NCI-H524 (cell line): ENCODE measurements at regions not wholly inside any gene's neighbourhood (a gene's known extent, or its start where the extent isn't known, plus 50 kb on each side); places are given as distances from the start of the nearest gene placed in this dataset.

ENCODE experiments used
- DNase-seq, 2 experiments: peaks; one replicate each; lab custom pipeline; 2025; lab: John Stamatoyannopoulos, UW

DNA sequence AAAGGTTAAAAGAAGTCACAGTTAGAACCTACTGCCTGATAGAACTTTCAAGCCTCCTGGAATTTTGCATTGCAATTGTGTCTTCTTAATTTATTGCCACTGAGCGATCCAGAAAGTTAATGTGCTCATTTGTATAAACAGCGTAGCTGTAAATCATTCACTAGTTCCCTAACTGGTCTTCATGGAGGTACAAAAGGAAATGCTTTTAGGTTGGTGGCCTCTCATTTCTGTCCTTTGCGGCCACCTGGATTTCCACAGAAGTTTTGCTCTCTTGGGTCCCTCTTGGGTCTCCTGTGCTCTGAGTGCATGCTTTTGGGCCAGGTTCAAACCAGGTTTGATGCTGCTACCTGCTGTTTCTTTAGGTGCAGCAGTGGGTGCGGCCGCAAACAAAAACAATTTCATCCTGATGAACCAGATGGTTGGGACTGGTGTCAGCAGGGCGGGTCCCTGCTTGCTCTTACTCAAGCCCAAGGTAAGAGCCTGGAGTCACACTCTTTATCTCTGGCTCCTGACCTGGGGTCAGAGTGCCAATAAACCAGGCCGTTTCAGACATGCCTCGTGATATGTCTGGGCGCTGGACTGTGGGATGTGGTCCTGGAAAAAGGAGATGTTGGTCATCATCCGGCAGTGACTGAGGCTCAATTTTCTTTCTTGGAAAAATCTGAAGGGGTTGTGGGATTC is 270.1 kb downstream of the PTTG2 start:
- DNase-seq: no peak

DNA sequence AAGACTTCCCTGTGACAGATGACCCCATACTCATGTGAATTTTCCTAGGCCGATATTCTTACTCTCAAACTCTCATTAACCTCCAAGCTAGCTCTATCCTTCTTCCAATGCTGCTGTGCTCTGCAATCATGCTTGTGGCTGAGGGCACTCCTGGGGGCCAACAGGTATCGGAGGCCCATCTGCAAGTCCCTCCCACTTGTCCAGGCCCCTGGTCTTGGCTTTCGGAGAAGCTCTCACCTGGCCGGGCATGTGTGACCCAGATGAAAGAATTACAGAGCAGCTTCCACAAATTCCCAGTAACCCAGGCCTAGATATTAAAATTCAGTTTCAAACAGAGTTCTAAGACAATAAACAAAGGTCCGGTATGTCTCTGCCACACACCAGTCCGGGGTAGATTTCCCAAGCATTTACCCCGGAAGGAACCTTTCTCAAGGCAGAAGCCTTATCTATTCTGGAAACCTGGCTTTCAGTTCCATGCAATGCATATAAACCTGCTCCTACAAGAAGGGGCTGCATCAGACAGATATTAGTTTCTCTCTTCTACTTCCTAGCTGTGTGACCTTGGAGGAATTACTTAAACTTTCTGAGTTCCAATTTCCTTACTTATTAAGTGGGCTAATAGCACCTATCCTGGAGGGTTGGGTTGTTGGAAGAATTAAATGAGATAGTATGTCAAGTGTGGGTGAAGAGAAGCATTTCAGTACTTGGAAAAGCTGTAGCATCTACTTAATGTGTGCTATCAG is 270.8 kb downstream of the PTTG2 start:
- DNase-seq: no peak

DNA sequence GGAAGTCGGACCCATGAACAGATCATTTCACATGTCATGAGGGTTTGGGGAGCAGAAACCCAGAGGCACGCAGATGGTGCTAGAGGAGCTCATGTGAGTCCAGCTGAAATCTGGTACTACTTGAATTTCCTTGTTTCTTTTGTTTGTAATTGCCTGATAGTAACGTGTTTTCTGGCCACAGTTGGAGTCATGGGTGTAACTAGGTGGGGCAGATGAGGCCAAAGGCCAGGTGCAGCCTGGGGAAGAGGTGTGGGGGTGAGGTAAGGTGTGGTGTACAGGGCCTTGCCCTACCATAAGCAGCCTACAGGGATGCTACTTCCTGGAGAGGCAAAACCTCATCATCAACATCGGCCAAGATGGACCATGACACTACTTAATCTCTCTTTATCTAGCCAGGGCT is 271.4 kb downstream of the PTTG2 start:
- no peak for DNase-seq

DNA sequence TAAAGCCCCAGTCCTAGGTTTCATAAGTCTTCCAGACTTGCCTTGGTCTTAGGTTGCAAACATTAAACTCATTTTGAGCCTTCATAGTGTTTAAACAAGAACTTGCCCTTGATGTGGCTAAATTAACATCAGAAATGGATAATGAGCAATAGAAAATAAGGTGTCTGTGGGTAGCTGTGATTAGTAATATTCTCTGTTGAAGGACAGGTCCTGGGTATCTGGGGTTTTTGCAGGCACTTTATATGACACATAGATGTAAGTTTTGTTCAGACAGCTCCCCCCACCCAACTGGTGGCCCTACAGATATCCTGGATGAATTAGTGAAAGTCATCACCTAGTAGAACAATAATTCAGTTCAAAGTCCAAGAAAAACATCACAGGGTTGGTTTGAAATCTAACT is 272.5 kb downstream of the PTTG2 start:
- no peak for DNase-seq

DNA sequence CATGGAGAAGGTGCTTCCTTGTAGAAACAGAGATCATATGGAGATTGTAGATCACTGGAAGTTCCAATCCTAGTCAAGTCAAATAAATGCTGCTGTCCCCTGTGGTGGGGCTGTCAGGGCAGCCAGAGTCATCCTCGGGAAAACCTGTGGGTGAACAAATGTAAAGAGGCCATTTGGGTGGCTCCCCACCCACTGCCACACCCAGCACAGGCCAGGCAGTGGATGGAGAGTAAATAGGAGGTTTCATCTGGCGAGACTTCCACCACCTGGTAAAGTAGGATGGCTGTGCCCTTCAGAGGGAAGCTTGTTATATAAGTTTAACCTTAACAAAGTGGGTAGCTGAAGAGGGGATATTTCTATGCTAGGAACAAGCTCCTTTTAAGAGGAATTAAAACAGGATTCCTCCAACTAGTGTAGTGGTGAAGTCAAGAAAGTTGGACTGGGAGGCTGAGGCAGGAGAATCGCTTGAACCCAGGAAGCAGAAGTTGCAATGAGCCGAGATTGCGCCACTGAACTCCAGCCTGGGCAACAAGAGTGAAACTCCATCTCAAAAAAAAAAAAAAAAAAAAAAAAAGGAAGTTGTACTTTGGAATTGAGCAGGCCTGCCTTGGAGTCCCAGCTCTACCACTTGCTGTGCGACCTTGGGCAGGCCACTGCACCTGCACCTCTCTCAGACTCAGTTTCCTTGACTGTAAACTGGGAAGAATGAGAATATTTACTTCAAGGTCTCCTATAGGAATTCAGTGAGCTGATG is 273.7 kb downstream of the PTTG2 start:
- no peak for DNase-seq

DNA sequence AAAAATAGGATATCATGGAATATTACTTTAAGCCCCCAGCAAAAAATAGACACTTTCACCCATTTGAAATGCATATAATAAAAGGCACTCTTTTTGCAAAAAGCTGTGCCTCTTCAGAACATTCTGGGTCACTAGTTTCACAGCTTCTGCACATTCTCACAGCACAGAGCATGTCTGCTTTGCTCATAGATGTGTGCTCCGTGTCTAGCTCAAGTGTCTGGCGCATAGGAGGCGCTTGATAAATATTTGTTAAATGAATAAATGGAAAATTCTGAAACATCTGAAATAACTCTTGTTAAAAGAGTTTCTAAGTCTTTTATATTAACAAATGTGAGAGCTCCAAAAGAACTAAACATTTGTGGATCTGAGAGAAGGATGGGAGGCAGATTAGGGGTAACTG is 275.2 kb downstream of the PTTG2 start:
- DNase-seq: no peak

DNA sequence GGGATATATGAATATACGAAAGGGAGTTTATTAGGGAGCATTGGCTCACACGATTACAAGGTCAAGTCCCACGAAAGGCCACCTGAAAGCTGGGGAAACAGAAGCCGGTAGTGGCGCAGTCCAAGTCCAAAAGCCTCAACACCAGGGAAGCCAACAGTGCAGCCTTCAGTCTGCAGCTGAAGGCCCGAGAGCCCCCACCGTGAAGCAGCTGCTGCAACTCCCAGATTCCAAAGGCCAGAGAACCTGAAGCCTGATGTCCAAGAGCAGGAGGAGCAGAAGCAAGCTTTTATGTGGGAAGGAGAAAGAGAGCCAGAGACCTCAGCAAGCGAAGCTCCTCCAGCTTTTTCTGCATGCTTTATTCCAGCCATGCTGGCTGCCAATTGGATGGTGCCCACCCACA is 275.8 kb downstream of the PTTG2 start:
- no peak for DNase-seq

DNA sequence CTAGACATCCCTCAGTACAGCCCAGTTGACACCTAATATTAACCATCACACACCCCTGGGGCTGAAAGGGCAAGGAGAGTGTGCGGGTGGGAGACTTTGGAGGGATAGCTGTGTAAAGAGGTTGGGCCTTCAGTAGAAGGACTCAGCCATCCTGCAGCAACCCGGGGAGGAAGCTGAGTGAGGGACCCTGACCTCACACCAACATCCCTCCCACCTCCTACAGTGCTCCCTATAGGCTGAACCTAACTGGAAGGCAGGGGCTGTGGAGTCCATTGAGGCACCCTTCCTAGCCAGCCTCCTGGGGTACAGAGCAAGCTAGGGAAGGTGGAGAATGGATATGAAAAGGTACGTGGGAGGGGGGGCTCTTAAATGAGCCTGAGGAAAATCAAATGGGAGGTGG is 276.3 kb downstream of the PTTG2 start:
- no peak for DNase-seq

DNA sequence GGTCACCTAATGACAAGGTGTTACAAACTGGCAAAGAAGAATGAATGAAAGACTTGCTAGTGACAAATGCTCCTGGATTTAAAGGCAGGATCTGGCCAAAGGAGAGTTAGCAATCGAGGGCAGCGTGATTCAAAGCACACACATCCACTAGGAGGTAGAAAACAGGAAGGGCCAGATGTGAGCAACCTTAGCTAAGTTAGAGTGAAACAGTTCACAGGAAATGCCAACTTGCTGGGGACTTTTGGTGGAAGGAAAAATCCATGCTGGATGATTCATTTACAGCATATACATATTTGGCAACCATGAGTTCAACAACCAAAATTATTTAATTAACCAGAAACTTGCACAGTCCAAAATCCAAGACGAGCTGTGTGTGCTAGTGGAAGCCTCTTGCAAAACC is 276.9 kb downstream of the PTTG2 start:
- no peak for DNase-seq

DNA sequence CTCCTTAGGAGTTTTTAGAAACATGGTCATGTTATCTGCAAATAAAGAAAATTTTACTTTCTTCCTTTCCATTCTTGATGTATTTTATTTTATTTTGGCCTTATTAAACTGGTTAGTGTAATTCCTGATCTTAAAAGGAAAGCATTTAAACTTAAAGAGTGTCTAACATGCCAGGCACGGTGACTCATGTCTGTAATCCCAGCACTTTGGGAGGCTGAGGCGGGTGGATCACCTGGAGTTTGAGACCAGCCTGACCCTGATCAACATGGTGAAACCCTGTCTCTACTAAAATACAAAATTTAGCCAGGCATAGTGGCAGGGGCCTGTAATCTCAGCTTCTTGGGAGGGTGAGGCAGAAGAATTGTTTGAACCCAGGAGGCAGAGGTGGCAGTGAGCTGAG is 281.3 kb downstream of the PTTG2 start:
- no peak for DNase-seq

DNA sequence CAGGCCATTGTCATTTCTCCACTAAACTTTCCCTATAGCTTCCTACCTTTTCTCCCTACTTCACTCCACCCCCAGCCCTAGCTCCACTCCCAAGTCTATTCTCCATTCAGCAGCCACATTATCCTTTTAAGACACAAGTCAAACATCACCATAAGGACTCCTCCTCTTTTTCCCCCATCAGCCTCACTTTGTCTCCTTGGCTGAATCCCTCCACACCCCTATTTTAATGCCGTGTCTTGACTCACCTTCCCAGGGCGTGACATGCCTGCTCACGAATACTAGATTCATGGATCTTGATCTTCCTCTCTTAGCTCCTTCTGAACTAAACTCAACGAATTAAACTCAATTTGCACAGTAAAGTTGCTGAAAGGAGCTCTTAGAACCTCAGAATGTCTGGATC is 281.9 kb downstream of the PTTG2 start:
- no peak for DNase-seq

DNA sequence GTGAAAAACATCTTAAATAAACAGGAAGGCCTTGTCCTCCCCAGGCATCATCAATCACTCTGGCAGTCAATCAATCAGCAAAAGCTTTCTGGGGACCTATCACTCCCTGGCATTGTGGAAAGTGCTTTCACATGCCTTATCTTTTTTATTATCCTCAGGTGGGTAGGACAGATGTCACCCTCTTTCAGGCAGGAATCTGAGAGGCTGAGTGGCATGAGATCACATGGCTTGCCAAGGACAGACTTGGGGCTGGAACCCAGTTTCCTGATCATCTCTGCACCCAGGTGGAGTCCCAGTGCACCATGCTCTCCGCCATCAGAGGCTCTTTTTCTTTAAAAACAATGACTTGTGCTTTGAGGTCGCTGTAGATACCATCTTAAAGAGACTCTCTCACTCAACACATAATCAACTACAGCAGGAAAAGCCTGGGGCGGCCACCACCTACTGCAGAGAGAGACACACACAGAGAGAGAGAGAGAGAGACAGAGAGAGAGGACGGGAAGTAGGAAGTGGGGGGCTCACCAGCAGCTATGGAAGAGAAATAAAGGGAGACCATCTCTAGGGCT is 282.7 kb downstream of the PTTG2 start:
- DNase-seq: peak in 1 of 2 experiments; percentile 35

DNA sequence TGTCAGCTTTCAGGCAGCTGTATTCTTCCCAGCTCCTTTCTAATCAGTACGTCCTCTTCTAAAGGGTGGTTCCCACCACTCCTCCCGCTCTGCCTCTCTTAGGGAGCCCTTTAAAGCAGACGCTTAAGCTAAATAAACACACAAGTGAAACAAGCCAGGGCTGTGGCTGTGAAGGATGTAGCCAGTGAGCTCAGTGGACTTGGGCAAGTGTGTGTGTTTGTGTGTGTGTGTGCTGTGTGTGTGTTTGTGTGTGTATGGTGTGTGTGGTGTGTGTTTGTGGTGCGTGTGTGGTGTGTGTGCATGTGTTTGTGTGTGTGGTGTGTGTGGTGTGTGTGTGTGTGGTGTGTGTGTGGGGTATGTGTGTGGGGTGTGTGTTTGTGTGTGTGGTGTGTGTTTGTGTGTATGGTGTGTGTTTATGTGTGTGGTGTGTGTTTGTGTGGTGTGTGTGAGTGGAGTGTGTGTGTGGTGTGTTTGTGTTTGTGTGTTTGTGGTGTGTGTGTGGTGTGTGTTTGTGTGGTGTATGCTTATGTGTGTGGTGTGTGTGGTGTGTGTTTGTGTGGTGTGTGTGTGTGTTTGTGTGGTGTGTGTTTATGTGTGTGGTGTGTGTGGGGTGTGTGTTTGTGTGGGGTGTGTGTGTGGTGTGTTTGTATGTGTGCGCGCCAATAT is 283.3 kb downstream of the PTTG2 start:
- DNase-seq: no peak

DNA sequence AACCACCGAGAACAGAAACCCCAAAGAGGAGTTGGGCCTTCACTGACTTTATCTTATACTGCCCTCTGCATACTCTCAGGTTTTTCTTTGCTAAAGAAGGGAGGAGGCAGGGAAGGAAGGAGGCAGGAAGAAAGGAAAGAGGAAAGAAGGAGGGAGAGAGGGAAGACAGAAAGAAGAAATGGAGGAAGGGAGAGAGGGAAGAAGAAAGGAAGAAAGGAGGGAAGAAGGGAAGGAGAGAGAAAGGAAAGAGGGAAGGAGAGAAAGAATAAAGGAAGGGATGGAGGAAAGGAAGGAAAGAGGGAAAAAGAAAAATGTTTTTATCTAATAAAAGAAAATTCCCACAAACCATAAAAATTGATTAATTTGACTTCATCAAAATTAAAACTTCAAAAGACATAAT is 294.6 kb downstream of the PTTG2 start:
- DNase-seq: no peak

DNA sequence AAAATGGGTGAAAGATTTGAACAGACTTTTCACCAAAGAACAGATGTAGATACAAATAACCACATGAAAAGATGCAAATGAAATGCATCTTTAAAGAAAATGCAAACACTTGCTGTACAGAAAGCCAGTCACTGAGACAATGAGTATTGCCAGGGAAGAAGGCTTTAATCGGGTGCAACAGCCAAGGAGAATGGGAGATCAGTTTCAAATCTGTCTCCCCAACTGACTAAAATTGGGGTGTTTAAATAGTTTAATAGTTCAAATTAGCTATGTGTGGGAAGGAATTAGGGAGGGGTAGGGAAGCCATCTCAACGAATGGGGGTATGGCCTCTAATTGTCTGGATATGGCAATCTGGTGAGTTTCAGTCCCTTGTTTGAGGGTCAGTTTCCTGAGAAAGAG is 295.4 kb downstream of the PTTG2 start:
- no peak for DNase-seq

DNA sequence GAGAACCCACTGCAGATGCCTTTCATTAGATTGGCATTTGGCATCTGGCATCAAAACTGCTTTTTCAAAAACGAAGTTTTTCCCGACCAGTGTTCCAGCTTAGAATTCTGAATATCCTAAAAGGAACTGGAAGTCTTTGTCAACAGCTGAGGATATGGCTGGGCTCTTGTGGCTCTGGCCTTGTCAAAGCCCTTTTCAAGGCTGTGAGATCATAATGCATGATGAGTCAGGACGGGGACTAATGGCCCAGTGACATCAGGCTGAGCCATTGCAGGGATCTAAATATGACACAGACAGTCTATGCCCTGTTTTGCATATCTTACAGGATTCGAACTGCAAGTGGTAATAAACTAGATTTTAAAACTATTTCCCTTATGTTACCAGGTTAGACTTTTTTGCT is 306.4 kb downstream of the PTTG2 start:
- DNase-seq: no peak

DNA sequence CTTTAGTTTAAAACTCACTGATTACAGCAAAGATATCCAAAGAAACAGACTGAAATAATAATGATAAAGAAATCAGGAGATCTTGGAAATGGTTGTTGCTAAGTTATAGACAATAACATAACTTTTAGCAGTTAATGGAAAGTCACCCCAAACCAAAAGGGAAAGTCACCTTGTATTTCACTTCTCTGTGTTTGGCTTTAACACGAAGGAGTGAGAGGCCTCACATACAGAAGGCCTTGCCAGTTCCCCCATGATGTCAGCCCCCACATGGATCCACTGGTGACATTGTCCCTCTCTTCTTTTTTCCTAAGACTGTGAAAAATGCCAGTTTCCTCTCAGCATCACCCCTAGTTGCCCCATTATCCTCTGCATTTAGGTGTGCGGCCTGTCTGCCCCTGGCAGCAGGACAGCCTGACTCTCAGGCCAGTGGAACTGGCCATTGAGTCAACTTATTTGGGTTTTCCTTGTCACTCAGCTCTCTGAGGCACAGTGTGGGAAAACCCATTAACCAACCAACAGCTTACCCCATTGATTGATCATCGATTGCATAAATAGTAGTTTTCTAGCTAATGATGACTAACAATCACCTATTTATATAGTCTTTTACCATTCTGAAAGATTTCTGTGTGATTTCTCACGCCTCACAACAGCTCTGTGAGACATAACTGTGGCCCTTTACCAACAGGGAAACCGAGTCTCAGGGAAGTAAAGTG is 308.1 kb downstream of the PTTG2 start:
- no peak for DNase-seq

DNA sequence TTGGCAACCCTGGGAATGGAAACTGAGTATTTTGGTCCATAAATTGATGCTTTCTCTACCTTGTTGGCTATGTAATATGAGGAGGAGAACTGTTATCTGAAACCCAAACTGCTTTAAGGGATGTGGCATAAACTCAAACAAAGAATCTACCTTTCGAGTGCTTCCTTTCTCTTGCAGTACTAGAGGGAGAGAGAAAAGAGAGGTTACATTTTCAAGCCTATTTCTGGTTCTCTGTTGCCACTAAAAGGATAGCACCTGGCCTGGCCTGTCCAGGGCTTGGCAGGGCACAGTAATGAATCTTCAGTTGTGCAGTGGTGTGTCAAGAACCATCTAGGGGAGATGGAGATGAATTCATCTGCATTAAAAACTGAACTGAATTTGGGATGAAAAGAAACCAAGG is 308.6 kb downstream of the PTTG2 start:
- no peak for DNase-seq

DNA sequence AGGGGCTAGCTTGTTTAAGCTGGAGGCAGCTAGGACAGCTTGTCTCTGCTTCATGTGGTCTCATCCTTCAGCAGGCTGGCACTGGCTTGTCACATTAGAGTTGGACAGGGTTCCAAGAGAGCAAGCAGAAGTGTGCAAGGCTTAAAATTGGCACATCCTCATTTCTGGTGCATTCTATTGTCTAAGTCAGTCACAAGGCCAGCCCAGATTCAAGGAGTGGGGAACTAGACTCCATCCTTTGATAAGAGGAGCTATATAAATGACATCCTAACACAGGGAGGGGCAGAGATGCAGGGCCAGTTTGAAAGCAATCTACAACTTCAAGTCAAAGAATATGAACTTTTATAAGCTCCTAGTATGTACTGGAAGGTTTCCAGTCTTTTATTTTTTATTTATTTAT is 313.2 kb downstream of the PTTG2 start:
- no peak for DNase-seq

DNA sequence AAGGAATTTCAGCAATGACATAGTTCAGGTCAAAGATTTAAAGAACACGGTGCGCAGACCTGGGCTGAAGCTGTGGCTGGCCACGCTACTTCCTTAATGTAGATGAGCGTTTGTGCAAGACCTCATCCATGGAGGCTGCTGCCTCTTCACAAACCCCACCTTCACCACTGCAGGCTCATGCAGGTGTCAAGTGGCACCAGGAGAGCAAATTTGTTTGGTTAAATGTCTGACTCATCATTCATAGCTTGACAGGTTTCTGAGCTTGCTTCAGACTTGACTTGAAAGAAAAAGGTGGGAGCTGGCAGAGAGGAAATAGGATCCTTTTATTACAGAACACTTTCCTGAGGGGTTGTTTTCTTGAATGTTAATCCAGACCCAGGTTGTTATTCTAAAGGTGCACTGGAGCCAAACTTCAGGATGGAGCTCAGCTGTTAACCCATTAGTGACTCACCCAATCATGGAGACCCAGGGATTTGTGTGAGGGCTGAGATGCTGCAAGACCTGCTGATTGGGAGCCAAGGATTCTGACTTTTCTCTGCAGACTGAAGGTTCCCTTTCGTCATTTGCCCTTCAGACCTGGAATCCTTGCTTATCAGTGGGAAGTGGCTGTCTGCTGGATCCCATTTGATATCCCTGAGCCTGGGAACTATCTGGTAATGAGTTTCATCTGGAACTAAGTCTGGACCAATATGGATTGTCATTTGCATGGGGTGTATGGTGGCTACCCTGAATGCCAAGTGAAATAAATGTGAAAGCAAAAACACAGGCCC is 315.3 kb downstream of the PTTG2 start:
- DNase-seq: no peak

DNA sequence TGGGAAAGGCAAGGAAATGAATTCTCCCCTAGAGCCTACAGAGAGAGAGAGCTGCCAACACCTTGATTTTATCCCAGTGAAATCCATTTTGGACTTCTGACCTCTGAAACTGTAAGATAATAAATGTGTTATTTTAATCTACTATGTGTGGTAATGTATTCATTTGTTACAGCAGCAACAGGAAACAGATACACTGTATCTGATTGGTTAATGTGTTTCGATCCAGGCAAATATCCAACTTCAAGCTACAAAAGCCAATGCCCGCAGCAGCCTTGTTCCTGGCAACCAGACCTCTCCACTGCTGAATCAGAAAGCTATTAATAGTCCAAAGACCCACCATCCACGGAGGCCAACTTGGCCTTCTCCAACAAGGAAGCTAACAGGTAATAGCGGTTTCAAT is 318.1 kb downstream of the PTTG2 start:
- DNase-seq: no peak
